SK-N-SH (cell line): ENCODE measurements at regions not wholly inside any gene's neighbourhood (a gene's known extent, or its start where the extent isn't known, plus 50 kb on each side); places are given as distances from the start of the nearest gene placed in this dataset.
A peak's percentile ranks its signal among the peaks of the same experiment; 100 is the strongest.

Experiments used
- CTCF ChIA-PET: fragments of 300-600, 350-600 bp; formaldehyde crosslinking; extraction: SDS; loops from one replicate; lab custom pipeline; 2021; lab: Yijun Ruan, JAX
- POLR2A ChIA-PET: fragments of 350-600 bp; sonication (Branson Sonifier 250); formaldehyde crosslinking; extraction: SDS; loops from one replicate; lab custom pipeline; 2020; ENCODE audit warnings: antibody characterized with exemption, inconsistent platforms; lab: Yijun Ruan, JAX
- DNase-seq: peaks from one replicate; pipeline ENCODE4 v3.0.0; 2012
- H2AFZ ChIP-seq: fragments of 200-600 bp; sonication (generic); 2 replicates; pipeline ENCODE4 v1.8.1; 2016; ENCODE audit warnings: antibody characterized with exemption, mild to moderate bottlenecking, low read depth
- H3F3A ChIP-seq: fragments of 200-600 bp; sonication (generic); replicated peaks from 2 replicates; pipeline ENCODE3; 2016; ENCODE audit warnings: antibody characterized with exemption, mild to moderate bottlenecking; ENCODE audit not compliant: insufficient read depth
- H3K27ac ChIP-seq, 2 experiments: fragments of 200-500 bp in 1 of 2; fragments of 200-600 bp in 1 of 2; sonication (Bioruptor generic) in 1 of 2; sonication (generic), shearing (Covaris generic) in 1 of 2; 2 replicates each; pipeline versions ENCODE4 v1.5.1 to v1.6.1; 2014 to 2016; ENCODE audit warnings: low read depth in 2 of 2, inconsistent platforms in 1 of 2, low read length in 1 of 2, mild to moderate bottlenecking in 1 of 2, mixed read lengths in 1 of 2
- H3K27me3 ChIP-seq: fragments of 200-600 bp; sonication (generic), shearing (Covaris generic); 2 replicates; pipeline ENCODE4 v1.6.1; 2016; ENCODE audit warnings: mixed run types; ENCODE audit not compliant: insufficient read depth
- H3K36me3 ChIP-seq, 2 experiments: fragments of 200-500 bp in 1 of 2; fragments of 200-600 bp in 1 of 2; sonication (Bioruptor generic) in 1 of 2; sonication (generic) in 1 of 2; replicated peaks in 1 of 2; 2 replicates each; pipeline versions ENCODE3 to v1.5.1; 2014 to 2016; ENCODE audit warnings: low read length in 1 of 2, mild to moderate bottlenecking in 1 of 2; ENCODE audit not compliant: insufficient read depth in 2 of 2, control insufficient read depth in 1 of 2
- H3K4me1 ChIP-seq, 2 experiments: fragments of 200-500 bp in 1 of 2; fragments of 200-600 bp in 1 of 2; sonication (Bioruptor generic) in 1 of 2; sonication (generic), shearing (Covaris generic) in 1 of 2; 2 replicates each; pipeline versions ENCODE4 v1.5.1 to v1.6.1; 2014 to 2016; ENCODE audit warnings: low read depth in 1 of 2, low read length in 1 of 2, mixed run types in 1 of 2; ENCODE audit not compliant: insufficient read depth in 2 of 2, control insufficient read depth in 1 of 2
- H3K4me2 ChIP-seq: fragments of 200-600 bp; sonication (generic), shearing (Covaris generic); 2 replicates; pipeline ENCODE4 v1.6.1; 2017; ENCODE audit warnings: mixed run types
- H3K4me3 ChIP-seq, 2 experiments: fragments of 200-500 bp in 1 of 2; fragments of 200-600 bp in 1 of 2; sonication (Bioruptor generic) in 1 of 2; sonication (generic), shearing (Covaris generic) in 1 of 2; 2 replicates each; pipeline versions ENCODE4 v1.5.1 to v1.8.1; 2014 to 2016; ENCODE audit warnings: low read depth in 2 of 2, inconsistent platforms in 1 of 2, low read length in 1 of 2, mild to moderate bottlenecking in 1 of 2, mixed read lengths in 1 of 2, moderate library complexity in 1 of 2
- H3K79me2 ChIP-seq: fragments of 200-600 bp; sonication (generic); 2 replicates; pipeline ENCODE4 v1.8.1; 2017; ENCODE audit warnings: mild to moderate bottlenecking; ENCODE audit not compliant: insufficient read depth
- H3K9ac ChIP-seq: fragments of 200-600 bp; sonication (generic); 2 replicates; pipeline ENCODE4 v1.6.1; 2017; ENCODE audit warnings: mixed run types
- H3K9me2 ChIP-seq: fragments of 200-600 bp; sonication (generic); 2 replicates; pipeline ENCODE4 v1.6.1; 2017; ENCODE audit warnings: mixed run types
- H3K9me3 ChIP-seq: fragments of 200-600 bp; sonication (generic); 2 replicates; pipeline ENCODE4 v1.6.1; 2017; ENCODE audit warnings: mixed run types, mild to moderate bottlenecking, moderate library complexity
- H4K20me1 ChIP-seq: fragments of 200-600 bp; sonication (generic); 2 replicates; pipeline ENCODE4 v1.6.1; 2017; ENCODE audit warnings: mild to moderate bottlenecking, mixed run types; ENCODE audit not compliant: insufficient read depth
- ELF1 ChIP-seq: IDR thresholded peaks from 2 replicates; pipeline ENCODE4 v1.4.0; 2012
- EZH2phosphoT487 ChIP-seq: fragments of 200-600 bp; sonication (generic); IDR thresholded peaks from 2 replicates; pipeline ENCODE4 v1.6.1; 2017; ENCODE audit warnings: low read depth, mixed run types, mild to moderate bottlenecking, antibody characterized with exemption, moderate library complexity, borderline replicate concordance
- FOXM1 ChIP-seq: IDR thresholded peaks from 2 replicates; pipeline ENCODE4 v1.4.0; 2012; ENCODE audit warnings: low read depth, mild to moderate bottlenecking
- GABPA ChIP-seq: IDR thresholded peaks from 2 replicates; pipeline ENCODE4 v1.4.0; 2012; ENCODE audit warnings: low read depth, mild to moderate bottlenecking
- GATA2 ChIP-seq: sonication (generic); formaldehyde crosslinking; IDR thresholded peaks from 2 replicates; pipeline ENCODE4 v1.5.0; 2020; ENCODE audit warnings: mild to moderate bottlenecking, missing genetic modification reagents
- MXI1 ChIP-seq: IDR thresholded peaks from 2 replicates; pipeline ENCODE4 v1.6.1; 2012; ENCODE audit warnings: mild to moderate bottlenecking, low read depth, low read length, improper control_type of control experiment
- RAD21 ChIP-seq: IDR thresholded peaks from 2 replicates; pipeline ENCODE4 v1.6.1; 2012; ENCODE audit warnings: mild to moderate bottlenecking, low read length
- RFX5 ChIP-seq: IDR thresholded peaks from 2 replicates; pipeline ENCODE4 v1.6.1; 2012; ENCODE audit warnings: mild to moderate bottlenecking, improper control_type of control experiment, low read length
- SMC3 ChIP-seq: IDR thresholded peaks from 2 replicates; pipeline ENCODE4 v1.6.1; 2012; ENCODE audit warnings: low read depth, low read length, improper control_type of control experiment
- TAF1 ChIP-seq: IDR thresholded peaks from 2 replicates; pipeline ENCODE4 v1.6.1; 2012; ENCODE audit warnings: low read depth, mild to moderate bottlenecking, low read length, moderate library complexity, borderline replicate concordance
- TCF12 ChIP-seq: IDR thresholded peaks from 2 replicates; pipeline ENCODE4 v1.4.0; 2012
- TEAD4 ChIP-seq: IDR thresholded peaks from 2 replicates; pipeline ENCODE4 v1.4.0; 2012; ENCODE audit warnings: mild to moderate bottlenecking, borderline replicate concordance; ENCODE audit not compliant: insufficient read depth
- YY1 ChIP-seq: IDR thresholded peaks from 2 replicates; pipeline ENCODE4 v1.4.0; 2012; ENCODE audit warnings: low read depth, mild to moderate bottlenecking
- WGBS: methylation state at CpG from one replicate; pipeline ENCODE4 v1.1.6; 2017; ENCODE audit warnings: low lambda C conversion rate; 5-methylcytosine and 5-hydroxymethylcytosine counted together
- TF ChIP-seq, protein P1 (sequence below): fragments of 200-600 bp; sonication (generic); IDR thresholded peaks from 2 replicates; pipeline ENCODE4 v1.6.1; 2017; ENCODE audit warnings: antibody characterized with exemption, mild to moderate bottlenecking, moderate library complexity
- TF ChIP-seq, protein P2 (sequence below): IDR thresholded peaks from 2 replicates; pipeline ENCODE4 v1.6.1; 2012; ENCODE audit warnings: mild to moderate bottlenecking, low read depth, low read length, moderate library complexity

DNA sequence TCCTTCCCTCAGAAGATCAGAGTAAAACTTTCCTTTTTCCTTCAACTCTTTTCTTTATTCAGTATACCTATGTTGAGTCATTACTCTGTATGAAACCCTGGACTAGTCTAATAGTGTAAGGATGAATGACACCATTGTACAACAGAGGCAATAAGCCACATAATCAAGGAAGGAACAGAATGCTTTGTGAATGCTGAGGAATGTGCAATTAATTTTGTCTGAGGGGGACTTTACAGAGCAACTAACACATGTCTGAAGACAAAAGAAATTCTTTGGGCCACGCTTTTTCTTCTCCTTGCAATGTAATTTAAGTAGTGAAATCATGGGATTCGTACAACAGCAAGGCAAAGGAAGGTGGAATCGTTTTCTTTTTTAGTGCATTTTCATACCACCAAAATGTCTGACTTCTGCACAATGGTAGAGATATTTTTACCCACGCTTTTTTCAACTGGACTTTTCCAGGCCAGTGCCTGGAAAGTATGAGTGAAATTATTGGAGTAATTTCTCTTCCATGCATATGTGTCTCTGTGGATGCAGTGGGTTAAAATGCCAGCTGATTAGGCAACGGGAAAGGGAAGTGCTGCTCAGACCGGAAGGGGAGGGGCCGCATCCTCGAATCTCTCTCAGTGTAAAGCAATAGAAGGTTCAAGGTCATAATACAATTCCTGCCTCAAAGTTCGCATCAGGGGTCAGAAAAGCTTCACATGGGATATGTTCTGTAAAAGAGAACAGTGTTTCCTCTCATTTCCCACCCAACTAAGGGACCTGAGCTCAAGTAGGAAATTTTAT, 89.9 kb upstream of the MTHFD1L start:
- no peaks in the 10 kb centered on the region for H4K20me1 ChIP-seq
- H3K4me2 ChIP-seq, result no peak overlapping the region
- H3K27ac ChIP-seq, result no peak overlapping the region
- no peaks in the 10 kb centered on the region for H3K9me3 ChIP-seq
- no peaks in the 10 kb centered on the region for H3F3A ChIP-seq
- H3K4me1 ChIP-seq, result no peaks in the 10 kb centered on the region
- no peaks in the 10 kb centered on the region for H3K27me3 ChIP-seq
- DNase-seq, result no peak
- H3K4me3 ChIP-seq, result no peak overlapping the region
- TF ChIP-seq SMC3 (no peak), MXI1 (no peak), GABPA (0 out of 2 replicates have a peak, but pooled peaks have one; percentile 12)
- TF ChIP-seq, all 33 proteins: peak for 1
- no peaks in the 10 kb centered on the region for H3K9me2 ChIP-seq
- H3K36me3 ChIP-seq, result no peaks in the 10 kb centered on the region
- no peak overlapping the region for H2AFZ ChIP-seq
- no peak overlapping the region for H3K9ac ChIP-seq
- ChIA-PET CTCF (interaction anchor here (0.7 kb wide), 1 partner anchor 349 kb away, joined by 3 read pairs; no protein-coding TSS in a partner anchor), POLR2A (no interaction called here)
- H3K79me2 ChIP-seq, result no peaks in the 10 kb centered on the region
- WGBS, result 7% methylated on average over 9 of the region's 9 CpGs

DNA sequence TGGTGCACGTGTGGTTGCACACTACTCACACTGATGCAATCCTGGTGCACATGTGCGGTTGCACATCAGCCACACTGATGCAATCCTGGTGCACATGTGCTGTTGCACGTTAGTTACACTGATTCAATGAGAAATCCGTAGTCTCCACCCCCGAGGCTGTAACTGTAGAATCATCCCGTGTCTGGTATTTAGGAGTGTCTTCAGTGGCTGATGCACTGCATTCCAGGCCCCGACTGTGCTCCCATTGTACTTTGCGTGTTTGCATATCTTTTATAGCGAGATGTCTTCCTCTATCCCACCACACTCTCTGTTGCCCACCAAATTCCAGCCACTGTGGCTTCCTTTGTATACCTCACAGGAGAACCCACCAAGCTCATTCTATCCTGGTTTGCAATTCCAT, 87.8 kb upstream of the MTHFD1L start:
- no peak for DNase-seq
- Histone ChIP-seq H3K9ac (no peak overlapping the region), H3K9me3 (no peaks in the 10 kb centered on the region), H3K27ac (no peak overlapping the region), H3K36me3 (no peaks in the 10 kb centered on the region), H2AFZ (no peak overlapping the region), H4K20me1 (no peaks in the 10 kb centered on the region), H3K4me3 (no peak overlapping the region), H3F3A (no peaks in the 10 kb centered on the region), H3K27me3 (no peaks in the 10 kb centered on the region), H3K9me2 (no peaks in the 10 kb centered on the region), H3K79me2 (no peaks in the 10 kb centered on the region), H3K4me2 (no peak overlapping the region), H3K4me1 (no peaks in the 10 kb centered on the region)
- TF ChIP-seq EZH2phosphoT487 (no peak), YY1 (no peak), GATA2 (CRISPR knock-in tag) (no peak), FOXM1 (no peak), RFX5 (no peak), MXI1 (no peak), TAF1 (no peak), GABPA (no peak), RAD21 (no peak), TCF12 (no peak), TEAD4 (no peak), ELF1 (no peak)
- TF ChIP-seq, protein P1, sequence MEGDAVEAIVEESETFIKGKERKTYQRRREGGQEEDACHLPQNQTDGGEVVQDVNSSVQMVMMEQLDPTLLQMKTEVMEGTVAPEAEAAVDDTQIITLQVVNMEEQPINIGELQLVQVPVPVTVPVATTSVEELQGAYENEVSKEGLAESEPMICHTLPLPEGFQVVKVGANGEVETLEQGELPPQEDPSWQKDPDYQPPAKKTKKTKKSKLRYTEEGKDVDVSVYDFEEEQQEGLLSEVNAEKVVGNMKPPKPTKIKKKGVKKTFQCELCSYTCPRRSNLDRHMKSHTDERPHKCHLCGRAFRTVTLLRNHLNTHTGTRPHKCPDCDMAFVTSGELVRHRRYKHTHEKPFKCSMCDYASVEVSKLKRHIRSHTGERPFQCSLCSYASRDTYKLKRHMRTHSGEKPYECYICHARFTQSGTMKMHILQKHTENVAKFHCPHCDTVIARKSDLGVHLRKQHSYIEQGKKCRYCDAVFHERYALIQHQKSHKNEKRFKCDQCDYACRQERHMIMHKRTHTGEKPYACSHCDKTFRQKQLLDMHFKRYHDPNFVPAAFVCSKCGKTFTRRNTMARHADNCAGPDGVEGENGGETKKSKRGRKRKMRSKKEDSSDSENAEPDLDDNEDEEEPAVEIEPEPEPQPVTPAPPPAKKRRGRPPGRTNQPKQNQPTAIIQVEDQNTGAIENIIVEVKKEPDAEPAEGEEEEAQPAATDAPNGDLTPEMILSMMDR, result no peak
- TF ChIP-seq, protein P2, sequence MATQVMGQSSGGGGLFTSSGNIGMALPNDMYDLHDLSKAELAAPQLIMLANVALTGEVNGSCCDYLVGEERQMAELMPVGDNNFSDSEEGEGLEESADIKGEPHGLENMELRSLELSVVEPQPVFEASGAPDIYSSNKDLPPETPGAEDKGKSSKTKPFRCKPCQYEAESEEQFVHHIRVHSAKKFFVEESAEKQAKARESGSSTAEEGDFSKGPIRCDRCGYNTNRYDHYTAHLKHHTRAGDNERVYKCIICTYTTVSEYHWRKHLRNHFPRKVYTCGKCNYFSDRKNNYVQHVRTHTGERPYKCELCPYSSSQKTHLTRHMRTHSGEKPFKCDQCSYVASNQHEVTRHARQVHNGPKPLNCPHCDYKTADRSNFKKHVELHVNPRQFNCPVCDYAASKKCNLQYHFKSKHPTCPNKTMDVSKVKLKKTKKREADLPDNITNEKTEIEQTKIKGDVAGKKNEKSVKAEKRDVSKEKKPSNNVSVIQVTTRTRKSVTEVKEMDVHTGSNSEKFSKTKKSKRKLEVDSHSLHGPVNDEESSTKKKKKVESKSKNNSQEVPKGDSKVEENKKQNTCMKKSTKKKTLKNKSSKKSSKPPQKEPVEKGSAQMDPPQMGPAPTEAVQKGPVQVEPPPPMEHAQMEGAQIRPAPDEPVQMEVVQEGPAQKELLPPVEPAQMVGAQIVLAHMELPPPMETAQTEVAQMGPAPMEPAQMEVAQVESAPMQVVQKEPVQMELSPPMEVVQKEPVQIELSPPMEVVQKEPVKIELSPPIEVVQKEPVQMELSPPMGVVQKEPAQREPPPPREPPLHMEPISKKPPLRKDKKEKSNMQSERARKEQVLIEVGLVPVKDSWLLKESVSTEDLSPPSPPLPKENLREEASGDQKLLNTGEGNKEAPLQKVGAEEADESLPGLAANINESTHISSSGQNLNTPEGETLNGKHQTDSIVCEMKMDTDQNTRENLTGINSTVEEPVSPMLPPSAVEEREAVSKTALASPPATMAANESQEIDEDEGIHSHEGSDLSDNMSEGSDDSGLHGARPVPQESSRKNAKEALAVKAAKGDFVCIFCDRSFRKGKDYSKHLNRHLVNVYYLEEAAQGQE, result no peak
- POLR2A ChIA-PET, result no interaction called here
- CTCF ChIA-PET, result no interaction called here
- 38% methylated on average over 6 of the region's 9 CpGs for WGBS
